Hematopoietic multipotent progenitor cell (in vitro differentiated cells): ENCODE measurements at regions not wholly inside any gene's neighbourhood (a gene's known extent, or its start where the extent isn't known, plus 50 kb on each side); places are given as distances from the start of the nearest gene placed in this dataset.

Source experiments
- DNase-seq, 3 donors: peaks; one replicate each; pipeline ENCODE4 v3.0.0-alpha.2; 2011 to 2015; ENCODE audit warnings: low read depth in 2 of 3, low spot score in 2 of 3

DNA sequence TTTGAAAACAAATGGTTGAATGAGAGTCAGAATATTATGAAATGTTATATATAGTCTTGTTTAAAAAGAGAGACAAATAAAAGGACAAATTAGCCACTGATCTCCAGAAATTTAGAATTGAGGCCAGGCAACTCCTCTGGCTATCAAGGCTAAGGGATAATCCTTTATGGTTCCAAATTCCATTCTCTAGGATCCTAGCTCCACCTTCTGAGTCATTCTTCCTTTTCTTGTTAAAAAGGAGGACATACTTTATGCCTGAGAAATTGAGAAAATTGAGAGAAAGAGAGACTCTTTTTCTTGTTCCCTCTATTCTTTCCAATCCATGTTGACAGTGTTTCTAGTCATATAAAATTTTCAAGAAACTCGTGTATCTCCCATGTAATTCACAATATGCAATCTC lies 1299.5 kb downstream of the FSTL5 start:
- no peak for DNase-seq

DNA sequence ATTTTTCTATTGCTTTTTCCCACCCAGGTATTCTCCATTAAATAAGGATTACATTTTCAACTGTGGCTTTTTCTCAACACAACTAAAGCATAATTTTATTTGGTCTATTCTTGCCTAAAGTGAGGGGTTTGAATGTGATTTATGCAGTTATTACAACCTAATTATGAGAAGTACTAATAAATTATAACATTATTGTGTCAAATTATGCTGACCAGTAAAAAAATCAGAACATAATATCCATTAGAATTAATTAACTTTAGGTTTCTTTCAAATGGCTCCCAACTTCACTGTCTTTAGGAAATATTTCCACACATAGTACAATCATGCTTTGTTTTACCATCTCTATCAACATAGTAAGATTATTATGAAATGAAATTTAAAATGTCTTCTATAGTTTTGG lies 1293.9 kb downstream of the FSTL5 start:
- DNase-seq, result no peak

DNA sequence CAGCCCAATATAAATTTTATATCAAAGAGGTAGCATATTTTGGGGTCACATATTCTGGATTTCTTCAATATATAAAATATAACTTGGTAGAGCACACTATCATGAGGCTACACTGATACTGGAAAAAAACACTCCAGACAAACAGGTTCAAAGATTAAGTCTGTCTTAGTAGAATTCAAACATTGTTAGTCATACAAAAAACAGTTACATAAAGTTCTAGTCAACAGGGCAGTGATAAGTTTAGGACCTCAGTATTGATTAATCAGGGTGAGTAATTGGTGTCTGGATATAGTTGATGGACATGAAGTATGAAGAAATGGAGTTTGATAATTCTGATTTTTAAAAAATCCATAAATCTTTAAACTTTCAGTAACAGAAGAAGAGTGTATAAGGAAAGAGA lies 1291.3 kb downstream of the FSTL5 start:
- DNase-seq, result no peak

DNA sequence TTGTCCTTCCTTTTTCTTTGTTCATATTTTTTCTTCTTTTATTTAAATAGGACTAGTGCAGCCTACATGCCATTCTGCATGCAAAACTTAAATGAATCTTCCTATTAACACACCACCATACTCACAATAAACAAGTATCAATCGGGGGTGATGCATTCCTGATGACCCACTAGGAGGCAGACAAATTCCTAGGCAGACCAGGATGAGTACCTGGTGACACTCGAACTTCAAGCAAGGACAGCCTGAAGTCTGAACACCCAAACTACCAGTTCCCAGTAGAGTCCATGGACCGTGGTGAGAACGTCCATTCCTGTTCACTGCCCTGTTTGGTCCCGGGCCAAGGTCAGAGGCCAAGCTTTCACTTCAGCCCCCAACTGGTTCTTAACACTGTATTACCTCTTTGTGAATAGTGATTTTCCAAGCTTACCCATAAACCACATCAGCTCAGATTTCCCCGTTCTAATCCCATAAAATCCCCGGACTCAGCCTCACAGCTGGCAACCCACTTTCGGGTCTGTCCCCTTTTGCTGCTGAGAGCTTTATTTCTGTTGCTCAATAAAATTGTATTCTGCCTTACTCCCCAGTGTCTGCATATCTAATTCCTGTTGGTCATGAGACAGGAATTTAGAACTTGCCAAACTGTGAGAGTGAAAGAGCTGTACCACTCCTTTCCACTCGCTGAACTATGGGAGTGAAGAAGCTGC lies 1286.6 kb downstream of the FSTL5 start:
- DNase-seq, result no peak

DNA sequence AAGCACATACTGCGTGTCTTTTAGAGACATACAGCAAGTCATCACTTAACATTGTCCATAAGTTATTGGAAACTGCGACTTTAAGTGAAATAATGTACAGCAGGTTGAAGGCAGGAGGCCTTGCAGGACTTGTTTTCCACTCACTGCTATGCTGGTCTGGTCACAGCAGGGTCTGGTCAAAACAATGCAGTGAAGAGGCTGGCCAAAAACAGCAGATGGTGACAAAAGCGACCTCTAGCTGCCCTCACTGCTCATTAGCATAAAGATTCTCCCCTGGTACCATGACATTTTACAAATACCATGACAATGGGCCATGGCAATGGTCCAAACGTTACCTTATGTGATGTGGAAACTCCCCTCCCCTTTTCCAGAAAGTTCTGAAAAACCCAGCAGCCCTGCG lies 1283.6 kb downstream of the FSTL5 start:
- no peak for DNase-seq

DNA sequence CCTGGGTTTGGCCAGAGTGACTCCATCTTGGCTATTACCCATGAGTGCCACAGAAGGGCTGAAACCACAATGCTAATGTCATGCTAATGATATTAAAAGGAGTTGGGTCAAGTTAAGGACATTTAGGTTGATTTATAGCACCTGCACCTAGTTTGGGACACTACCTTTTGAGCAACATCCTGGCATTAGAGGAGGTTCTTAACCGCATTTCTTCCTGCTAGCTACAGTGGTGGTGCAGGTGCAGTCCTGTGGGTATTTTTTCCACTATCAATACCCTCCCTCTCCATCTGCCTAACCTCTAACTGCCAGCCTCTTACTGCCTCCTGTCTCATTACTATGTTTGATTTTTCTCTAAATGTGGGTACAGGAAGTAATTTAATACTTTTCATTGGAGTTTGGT lies 1276.1 kb downstream of the FSTL5 start:
- DNase-seq, result no peak

DNA sequence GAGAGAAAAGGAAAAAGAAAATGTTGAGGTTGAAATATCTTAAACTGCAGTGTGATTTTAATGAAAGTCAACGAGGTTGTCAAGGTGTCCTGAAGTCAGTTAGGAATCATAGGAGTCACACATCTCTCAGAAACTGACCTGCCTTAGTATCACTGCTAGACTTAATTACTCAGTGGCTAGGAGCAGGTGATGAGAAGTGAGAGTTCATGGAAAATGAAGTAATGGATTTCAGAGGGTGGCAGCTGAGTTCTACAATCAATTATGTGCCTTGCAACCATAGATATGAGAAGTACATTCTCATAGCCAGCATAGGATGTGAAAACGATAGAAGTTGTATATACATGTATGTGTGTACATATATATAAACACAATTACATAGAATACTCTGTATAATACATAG lies 1269.7 kb downstream of the FSTL5 start:
- DNase-seq, result no peak

DNA sequence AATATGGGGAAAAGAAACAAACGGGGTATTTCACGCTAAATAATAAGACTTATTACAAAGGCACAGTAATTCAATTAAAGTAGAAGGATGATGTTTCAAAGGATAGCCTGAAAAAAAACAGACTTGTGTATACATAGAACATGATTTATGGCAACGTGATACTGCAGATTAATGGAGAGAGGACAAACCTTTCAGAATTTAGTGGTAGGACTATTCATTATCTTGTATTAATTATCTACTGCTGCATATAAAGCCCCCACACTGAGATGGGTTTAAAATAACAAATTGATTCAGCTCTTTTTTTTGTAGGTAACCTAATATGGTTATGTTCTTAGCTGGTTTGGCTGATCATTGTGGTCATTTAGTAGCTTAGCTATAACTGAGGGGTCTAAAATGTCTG lies 1269.0 kb downstream of the FSTL5 start:
- no peak for DNase-seq

DNA sequence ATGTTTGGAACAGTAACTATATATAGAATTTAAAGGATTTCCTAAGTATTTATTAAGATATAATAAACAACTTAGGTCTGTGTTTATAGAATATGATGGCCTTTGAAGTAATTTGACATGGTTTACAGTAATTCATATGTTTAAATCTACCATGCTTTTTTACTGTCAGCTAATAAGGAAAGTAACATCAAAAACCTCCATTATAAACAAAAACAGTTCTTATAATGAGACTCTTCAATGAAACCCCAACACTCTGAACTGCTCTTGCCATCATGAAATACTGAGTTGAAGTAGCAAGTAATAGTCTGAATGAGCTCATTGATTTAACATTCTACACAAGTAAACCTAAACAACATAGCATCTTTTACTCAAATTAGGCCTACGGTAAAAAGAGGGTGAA lies 1236.5 kb downstream of the FSTL5 start:
- no peak for DNase-seq

DNA sequence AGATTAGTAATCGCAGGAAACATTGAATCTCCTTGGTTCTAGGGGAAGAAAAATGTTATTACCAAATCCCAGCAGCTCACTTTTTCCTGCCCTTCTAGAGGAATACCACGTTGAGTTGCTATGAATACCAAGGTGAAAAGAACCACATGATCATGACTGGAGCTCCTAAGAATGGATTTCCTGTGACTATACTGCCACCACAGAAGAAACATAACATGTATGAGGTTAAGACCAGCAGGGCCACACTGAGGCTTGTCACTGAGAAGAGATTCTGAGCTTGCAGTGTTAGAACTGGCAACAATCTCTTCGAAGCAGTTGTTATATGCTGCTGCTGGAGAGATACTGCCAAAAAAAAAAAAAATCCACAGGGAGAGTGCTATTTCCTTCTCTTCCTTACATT lies 1235.3 kb downstream of the FSTL5 start:
- DNase-seq, result no peak

DNA sequence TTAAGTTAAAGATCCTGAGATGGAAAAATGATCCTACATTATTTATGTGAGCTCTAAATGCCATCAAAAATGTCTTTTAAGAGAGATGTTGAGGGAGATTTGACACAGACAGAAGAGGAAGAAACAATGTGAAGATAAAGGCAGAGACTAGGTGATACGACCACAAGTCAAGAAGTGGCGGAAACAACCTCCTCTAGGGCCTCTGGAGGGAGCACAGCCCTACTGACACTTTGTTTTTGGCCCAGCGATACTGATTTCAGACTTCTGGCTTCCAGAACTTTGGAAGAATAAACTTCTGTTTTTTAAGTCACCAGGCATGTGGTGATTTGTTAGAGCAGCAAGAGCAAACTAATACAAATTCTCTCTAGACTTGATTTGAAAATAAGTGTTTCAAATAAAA lies 1216.1 kb downstream of the FSTL5 start:
- no peak for DNase-seq

DNA sequence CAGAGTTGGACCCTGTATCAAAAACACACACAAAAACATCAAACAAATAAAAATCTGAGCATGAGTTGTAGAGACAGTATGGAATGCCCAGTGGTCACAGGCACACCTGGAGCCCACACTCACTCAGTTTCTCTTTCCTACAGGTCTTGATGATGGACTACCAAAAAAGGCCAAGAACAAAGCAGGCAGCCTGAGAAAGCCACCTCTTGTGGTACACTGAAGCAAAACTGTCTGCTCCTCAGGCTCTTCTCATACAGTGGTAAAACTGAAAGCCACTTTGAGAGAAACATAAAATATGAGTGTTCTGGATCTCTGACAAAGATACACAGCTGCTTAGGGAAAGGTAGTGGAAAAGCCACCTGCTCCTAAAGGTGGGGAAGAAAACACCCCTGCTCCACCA lies 1206.9 kb downstream of the FSTL5 start:
- DNase-seq, result no peak

DNA sequence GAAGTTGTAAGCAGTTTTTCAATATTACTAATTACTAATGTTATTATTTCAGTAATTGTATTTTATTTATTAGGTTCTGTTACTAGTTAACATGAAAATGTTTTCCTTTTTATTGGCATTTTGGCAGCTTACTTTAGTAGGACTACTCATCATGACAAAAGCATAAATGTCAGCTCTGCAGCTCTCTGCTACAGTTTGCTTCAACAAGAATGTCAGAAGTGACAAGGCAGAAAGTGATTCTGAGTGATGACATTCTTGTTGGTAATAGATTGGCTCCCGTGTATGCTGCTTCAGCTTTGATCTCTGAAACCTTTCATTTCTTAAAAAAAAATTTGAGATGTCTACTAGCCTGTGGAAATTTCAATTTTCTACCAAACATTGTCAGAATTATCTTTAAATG lies 1193.9 kb downstream of the FSTL5 start:
- no peak for DNase-seq

DNA sequence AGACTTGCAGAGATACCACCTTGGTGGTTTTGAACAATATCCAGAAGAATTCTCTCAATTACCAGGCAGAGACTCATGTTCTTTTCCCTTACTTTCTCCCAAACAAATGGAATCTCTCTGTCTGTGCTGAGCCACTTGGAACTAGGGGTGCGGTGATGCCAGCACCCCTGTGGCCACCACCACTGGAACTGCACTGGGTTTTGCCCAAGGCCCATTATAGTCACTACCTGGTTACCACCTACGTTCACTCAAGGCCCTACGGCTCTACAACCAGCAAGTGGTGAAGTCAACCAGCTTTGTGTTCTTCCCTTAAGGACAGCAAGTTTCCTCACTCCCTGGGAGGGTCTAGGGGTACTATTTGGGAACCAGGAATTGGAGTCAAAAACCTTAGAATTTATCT lies 1183.7 kb downstream of the FSTL5 start:
- no peak for DNase-seq

DNA sequence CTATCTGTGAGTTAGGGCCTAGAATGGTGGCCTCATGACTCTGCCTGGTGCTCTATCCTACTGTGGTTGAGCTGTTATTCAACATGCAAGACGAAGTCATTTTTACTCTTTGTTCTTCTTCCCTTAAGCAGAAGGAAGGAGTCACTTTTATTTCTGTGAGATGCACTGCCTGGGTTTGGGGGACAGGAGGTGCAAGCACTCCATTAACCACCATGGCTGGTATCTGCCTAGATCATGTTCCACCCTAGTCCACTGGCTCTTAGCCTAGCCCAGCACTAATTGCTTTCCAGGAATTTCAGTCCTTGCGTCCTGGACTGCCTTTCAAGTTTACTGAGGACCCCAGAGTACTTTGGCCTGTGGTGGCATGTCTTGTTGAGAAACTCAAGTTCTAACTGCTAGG lies 1182.7 kb downstream of the FSTL5 start:
- DNase-seq, result no peak

DNA sequence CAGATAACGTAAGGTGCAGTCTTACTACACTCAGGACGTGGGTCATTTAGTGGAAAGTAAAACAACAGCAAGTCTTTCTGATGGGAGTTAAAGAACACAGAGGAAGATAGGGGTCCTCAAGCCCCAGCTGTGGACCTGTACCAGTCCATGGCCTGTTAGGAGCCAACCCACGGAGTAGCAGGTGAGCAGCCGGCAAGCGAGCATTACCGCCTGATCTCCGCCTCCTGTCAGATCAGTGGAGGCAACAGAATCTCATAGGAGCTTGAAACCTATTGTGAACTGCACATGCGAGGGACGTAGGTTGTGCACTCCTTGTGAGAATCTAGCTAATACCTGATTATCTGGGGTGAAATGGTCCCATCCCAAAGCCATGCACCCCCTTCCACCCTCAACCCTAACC lies 1180.8 kb downstream of the FSTL5 start:
- no peak for DNase-seq

DNA sequence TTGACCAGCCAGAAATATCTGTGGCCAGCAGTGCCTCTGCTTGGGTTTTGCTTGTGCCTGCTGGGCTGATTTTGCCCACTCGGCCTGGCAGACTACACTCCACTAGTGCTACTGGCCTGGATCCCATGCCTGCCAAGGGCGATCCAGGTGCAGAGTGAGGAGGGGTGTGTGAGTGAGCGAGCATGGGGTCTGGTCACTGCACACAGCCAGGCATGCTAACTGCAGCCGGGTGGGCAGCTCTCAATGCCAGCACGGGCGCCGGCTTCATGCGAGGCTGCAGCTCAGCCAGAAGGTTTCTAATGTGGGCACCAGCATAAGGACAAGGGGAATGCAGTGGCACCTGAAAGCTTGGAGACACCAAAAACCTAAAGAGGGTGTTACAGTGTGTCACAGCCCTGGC lies 1161.4 kb downstream of the FSTL5 start:
- DNase-seq, result no peak

DNA sequence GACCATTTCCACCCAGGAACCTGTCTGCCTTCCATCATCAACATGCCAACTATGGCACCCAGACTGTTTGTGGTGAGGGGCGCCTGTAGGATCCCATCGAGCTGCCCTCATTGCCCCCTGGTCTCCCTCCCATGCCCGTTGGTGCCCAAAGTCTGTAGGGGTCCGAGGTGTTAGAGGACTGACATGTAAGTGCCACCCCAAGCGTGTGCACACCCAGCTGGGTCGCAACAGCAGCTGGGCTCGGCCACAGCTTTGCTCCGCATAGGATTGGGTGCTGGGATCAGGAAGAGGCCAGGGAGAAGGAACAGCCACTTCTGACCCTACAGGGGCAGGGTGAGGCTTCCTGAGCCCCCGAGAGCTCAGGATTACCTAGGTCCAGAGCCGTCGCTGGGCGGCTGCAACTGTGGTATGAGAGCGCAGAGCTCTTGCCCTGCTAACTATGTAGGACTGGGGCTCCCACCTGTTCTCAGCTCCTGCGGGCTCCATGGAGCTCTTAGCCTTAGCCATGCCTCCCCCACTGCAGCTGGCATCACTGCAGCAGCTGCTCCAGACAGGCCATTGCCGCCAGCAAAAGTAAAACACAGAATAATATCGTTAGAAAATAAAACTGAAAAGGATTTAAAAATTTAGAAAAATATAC lies 1160.3 kb downstream of the FSTL5 start:
- no peak for DNase-seq

DNA sequence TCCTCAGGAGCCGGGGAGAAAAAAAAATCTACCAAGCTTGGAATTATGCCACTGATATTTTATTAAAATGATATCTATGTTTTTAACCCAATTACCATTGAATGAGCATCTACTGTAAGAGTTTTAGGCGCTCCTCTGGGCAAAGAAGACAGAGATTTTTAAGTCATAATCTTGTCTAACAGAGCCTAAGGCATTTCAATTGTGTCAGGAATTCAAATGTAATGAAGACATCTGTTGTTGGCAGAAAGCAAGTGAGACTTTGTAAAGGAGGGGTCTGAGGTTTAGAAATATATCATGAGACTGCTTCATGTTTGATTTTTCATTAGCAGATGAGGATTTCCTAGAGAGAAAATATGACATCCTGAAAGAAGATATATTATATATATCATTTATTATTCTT lies 1158.1 kb downstream of the FSTL5 start:
- DNase-seq, result no peak

DNA sequence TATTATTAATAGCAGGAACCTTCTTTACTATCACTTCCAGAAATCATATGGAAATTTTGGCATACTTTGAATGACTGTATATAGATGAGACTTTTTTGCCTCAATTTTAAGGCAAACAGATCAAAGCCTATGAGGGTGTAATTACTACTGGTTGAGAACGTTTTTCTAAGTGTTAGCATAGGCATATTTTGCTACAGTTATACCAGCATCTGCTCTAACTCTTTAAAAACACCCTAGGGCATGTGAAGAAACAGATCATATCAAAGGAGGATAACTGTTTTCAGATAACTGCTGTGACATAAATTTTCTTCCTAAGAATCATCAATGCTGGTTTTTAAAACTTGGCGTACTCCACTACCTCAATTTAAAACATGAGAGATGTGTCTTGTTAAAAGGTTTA lies 1155.3 kb downstream of the FSTL5 start:
- no peak for DNase-seq

DNA sequence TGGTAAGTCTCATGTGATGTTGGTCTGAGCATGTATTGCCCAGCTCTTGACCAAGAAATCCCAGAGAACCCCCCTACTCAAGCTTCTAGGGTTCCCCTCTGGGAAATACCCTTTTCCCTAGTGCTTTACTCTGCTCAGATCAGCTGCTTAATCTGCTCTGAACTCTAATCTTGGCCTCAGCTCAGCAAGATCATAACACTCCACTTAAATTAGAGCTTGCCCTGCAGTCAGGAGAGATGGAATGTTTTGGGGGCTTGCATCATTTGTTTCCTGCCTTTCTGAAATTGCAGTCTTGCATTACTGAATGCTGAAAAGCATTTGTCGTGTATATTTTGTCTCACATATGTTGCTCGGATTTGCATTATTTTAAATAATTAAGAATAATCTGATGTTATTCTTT lies 1153.6 kb downstream of the FSTL5 start:
- no peak for DNase-seq
